ENCODE measurements at regions not wholly inside any gene's neighbourhood (a gene's known extent, or its start where the extent isn't known, plus 50 kb on each side); places are given as distances from the start of the nearest gene placed in this dataset.

- no peak for TF ChIP-seq EZH2 (IDR thresholded peaks at IDR 0.05; ENCODE audit: low read length, missing control alignments)
- TF ChIP-seq CTCF (conservative IDR thresholded peaks at IDR 0.05 in 1 of 2, IDR thresholded peaks at IDR 0.05 in 1 of 2; ENCODE audit: low read depth in 1 of 2, low read length in 2 of 2): no peak
These were observed 309.8 kb downstream of the CASP12 start for GRCh38 chr11:104588446-104588845.
